H1 (cell line): ENCODE measurements at regions not wholly inside any gene's neighbourhood (a gene's known extent, or its start where the extent isn't known, plus 50 kb on each side); places are given as distances from the start of the nearest gene placed in this dataset.

Experiments
- NANOG ChIP-seq: IDR thresholded peaks from 2 replicates; pipeline ENCODE4 v1.6.1; 2011; ENCODE audit warnings: low read length, low read depth, mild to moderate bottlenecking, inconsistent platforms; ENCODE audit not compliant: insufficient read depth, poor library complexity, severe bottlenecking
- YY1 ChIP-seq: IDR thresholded peaks from 2 replicates; pipeline ENCODE4 v1.6.1; 2011; ENCODE audit warnings: low read depth, mild to moderate bottlenecking, low read length
- TF ChIP-seq, protein P1 (sequence below): fragments of 300-600 bp; sonication (generic); IDR thresholded peaks from 2 replicates; pipeline ENCODE4 v1.7.1; 2012; ENCODE audit warnings: low read length, moderate library complexity, mild to moderate bottlenecking, inconsistent platforms; ENCODE audit not compliant: insufficient replicate concordance

- TF ChIP-seq, protein P1, sequence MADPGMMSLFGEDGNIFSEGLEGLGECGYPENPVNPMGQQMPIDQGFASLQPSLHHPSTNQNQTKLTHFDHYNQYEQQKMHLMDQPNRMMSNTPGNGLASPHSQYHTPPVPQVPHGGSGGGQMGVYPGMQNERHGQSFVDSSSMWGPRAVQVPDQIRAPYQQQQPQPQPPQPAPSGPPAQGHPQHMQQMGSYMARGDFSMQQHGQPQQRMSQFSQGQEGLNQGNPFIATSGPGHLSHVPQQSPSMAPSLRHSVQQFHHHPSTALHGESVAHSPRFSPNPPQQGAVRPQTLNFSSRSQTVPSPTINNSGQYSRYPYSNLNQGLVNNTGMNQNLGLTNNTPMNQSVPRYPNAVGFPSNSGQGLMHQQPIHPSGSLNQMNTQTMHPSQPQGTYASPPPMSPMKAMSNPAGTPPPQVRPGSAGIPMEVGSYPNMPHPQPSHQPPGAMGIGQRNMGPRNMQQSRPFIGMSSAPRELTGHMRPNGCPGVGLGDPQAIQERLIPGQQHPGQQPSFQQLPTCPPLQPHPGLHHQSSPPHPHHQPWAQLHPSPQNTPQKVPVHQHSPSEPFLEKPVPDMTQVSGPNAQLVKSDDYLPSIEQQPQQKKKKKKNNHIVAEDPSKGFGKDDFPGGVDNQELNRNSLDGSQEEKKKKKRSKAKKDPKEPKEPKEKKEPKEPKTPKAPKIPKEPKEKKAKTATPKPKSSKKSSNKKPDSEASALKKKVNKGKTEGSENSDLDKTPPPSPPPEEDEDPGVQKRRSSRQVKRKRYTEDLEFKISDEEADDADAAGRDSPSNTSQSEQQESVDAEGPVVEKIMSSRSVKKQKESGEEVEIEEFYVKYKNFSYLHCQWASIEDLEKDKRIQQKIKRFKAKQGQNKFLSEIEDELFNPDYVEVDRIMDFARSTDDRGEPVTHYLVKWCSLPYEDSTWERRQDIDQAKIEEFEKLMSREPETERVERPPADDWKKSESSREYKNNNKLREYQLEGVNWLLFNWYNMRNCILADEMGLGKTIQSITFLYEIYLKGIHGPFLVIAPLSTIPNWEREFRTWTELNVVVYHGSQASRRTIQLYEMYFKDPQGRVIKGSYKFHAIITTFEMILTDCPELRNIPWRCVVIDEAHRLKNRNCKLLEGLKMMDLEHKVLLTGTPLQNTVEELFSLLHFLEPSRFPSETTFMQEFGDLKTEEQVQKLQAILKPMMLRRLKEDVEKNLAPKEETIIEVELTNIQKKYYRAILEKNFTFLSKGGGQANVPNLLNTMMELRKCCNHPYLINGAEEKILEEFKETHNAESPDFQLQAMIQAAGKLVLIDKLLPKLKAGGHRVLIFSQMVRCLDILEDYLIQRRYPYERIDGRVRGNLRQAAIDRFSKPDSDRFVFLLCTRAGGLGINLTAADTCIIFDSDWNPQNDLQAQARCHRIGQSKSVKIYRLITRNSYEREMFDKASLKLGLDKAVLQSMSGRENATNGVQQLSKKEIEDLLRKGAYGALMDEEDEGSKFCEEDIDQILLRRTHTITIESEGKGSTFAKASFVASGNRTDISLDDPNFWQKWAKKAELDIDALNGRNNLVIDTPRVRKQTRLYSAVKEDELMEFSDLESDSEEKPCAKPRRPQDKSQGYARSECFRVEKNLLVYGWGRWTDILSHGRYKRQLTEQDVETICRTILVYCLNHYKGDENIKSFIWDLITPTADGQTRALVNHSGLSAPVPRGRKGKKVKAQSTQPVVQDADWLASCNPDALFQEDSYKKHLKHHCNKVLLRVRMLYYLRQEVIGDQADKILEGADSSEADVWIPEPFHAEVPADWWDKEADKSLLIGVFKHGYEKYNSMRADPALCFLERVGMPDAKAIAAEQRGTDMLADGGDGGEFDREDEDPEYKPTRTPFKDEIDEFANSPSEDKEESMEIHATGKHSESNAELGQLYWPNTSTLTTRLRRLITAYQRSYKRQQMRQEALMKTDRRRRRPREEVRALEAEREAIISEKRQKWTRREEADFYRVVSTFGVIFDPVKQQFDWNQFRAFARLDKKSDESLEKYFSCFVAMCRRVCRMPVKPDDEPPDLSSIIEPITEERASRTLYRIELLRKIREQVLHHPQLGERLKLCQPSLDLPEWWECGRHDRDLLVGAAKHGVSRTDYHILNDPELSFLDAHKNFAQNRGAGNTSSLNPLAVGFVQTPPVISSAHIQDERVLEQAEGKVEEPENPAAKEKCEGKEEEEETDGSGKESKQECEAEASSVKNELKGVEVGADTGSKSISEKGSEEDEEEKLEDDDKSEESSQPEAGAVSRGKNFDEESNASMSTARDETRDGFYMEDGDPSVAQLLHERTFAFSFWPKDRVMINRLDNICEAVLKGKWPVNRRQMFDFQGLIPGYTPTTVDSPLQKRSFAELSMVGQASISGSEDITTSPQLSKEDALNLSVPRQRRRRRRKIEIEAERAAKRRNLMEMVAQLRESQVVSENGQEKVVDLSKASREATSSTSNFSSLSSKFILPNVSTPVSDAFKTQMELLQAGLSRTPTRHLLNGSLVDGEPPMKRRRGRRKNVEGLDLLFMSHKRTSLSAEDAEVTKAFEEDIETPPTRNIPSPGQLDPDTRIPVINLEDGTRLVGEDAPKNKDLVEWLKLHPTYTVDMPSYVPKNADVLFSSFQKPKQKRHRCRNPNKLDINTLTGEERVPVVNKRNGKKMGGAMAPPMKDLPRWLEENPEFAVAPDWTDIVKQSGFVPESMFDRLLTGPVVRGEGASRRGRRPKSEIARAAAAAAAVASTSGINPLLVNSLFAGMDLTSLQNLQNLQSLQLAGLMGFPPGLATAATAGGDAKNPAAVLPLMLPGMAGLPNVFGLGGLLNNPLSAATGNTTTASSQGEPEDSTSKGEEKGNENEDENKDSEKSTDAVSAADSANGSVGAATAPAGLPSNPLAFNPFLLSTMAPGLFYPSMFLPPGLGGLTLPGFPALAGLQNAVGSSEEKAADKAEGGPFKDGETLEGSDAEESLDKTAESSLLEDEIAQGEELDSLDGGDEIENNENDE, result no peak
- TF ChIP-seq NANOG (no peak), YY1 (no peak)
Observed at GRCh38 chr6:37088897-37089296, 81.1 kb upstream of the PIM1 start (continued).
